Dendritic cell treated with granulocyte-macrophage colony-stimulating factor and Interleukin-4, amounts not matched to agents 40 ng/mL and 50 ng/mL, for 4 days (primary cell): ENCODE measurements at regions not wholly inside any gene's neighbourhood (a gene's known extent, or its start where the extent isn't known, plus 50 kb on each side); places are given as distances from the start of the nearest gene placed in this dataset.

Source experiments
- H3K27ac Mint-ChIP-seq: one replicate; pipeline ENCODE4 v1.8.0; 2022; ENCODE audit warnings: mild to moderate bottlenecking, mixed read lengths
- H3K27me3 Mint-ChIP-seq: one replicate; pipeline ENCODE4 v1.8.0; 2022; ENCODE audit warnings: mild to moderate bottlenecking, mixed read lengths
- H3K36me3 Mint-ChIP-seq: one replicate; pipeline ENCODE4 v1.8.0; 2022; ENCODE audit warnings: low read depth, mixed read lengths
- H3K4me1 Mint-ChIP-seq: one replicate; pipeline ENCODE4 v1.8.0; 2022; ENCODE audit warnings: low read depth, mixed read lengths
- H3K4me3 Mint-ChIP-seq: one replicate; pipeline ENCODE4 v1.8.0; 2022; ENCODE audit warnings: mild to moderate bottlenecking, moderate library complexity, mixed read lengths
- H3K9me3 Mint-ChIP-seq: one replicate; pipeline ENCODE4 v1.8.0; 2022; ENCODE audit warnings: mixed read lengths
- intact Hi-C: fragments of 100-400 bp; cut with micrococcal nuclease; formaldehyde crosslinking; loops from one replicate; pipeline ENCODE4 v1.15.0; 2022

GRCh38 chr10:44166441-44166840 lies 218.5 kb downstream of the CXCL12 start:
- Mint-ChIP-seq H3K27me3 (no peaks in the 10 kb centered on the region), H3K27ac (no peak overlapping the region), H3K9me3 (no peaks in the 10 kb centered on the region), H3K36me3 (no peaks in the 10 kb centered on the region), H3K4me3 (no peak overlapping the region), H3K4me1 (no peaks in the 10 kb centered on the region)
- intact Hi-C loops = no loop called here

GRCh38 chr10:44164251-44164956 lies 220.5 kb downstream of the CXCL12 start:
- intact Hi-C loops = no loop called here
- no peaks in the 10 kb centered on the region for H3K36me3 Mint-ChIP-seq
- H3K27me3 Mint-ChIP-seq = no peaks in the 10 kb centered on the region
- no peaks in the 10 kb centered on the region for H3K4me1 Mint-ChIP-seq
- no peak overlapping the region for H3K4me3 Mint-ChIP-seq
- H3K27ac Mint-ChIP-seq = no peak overlapping the region
- H3K9me3 Mint-ChIP-seq = no peaks in the 10 kb centered on the region

GRCh38 chr10:44161184-44161583 lies 223.7 kb downstream of the CXCL12 start:
- intact Hi-C loops = no loop called here
- Mint-ChIP-seq H3K36me3 (no peaks in the 10 kb centered on the region), H3K27ac (no peak overlapping the region), H3K4me3 (no peak overlapping the region), H3K4me1 (no peaks in the 10 kb centered on the region), H3K27me3 (no peaks in the 10 kb centered on the region), H3K9me3 (peaks cover 14% of the 10 kb centered on the region)

- intact Hi-C loops = no loop called here
Observed at GRCh38 chr10:44157574-44157973, 227.3 kb downstream of the CXCL12 start.

GRCh38 chr10:44154956-44155355 lies 229.9 kb downstream of the CXCL12 start:
- Mint-ChIP-seq H3K4me3 (no peak overlapping the region), H3K4me1 (no peaks in the 10 kb centered on the region)
- intact Hi-C loops = no loop called here

More at GRCh38 chr10:44157574-44157973, 227.3 kb downstream of the CXCL12 start:
- no peaks in the 10 kb centered on the region for H3K36me3 Mint-ChIP-seq
- H3K4me3 Mint-ChIP-seq = no peak overlapping the region
- no peak overlapping the region for H3K27ac Mint-ChIP-seq
- H3K4me1 Mint-ChIP-seq = no peaks in the 10 kb centered on the region
- no peaks in the 10 kb centered on the region for H3K27me3 Mint-ChIP-seq
- peaks cover 23% of the 10 kb centered on the region for H3K9me3 Mint-ChIP-seq

GRCh38 chr10:44153918-44154670 lies 230.8 kb downstream of the CXCL12 start:
- H3K4me1 Mint-ChIP-seq = no peaks in the 10 kb centered on the region
- peaks cover 58% of the 10 kb centered on the region for H3K9me3 Mint-ChIP-seq
- no peak overlapping the region for H3K4me3 Mint-ChIP-seq
- H3K36me3 Mint-ChIP-seq = no peaks in the 10 kb centered on the region
- H3K27ac Mint-ChIP-seq = no peak overlapping the region
- no peaks in the 10 kb centered on the region for H3K27me3 Mint-ChIP-seq
- intact Hi-C loops = no loop called here

More at GRCh38 chr10:44154956-44155355, 229.9 kb downstream of the CXCL12 start:
- H3K27me3 Mint-ChIP-seq = no peaks in the 10 kb centered on the region
- H3K36me3 Mint-ChIP-seq = no peaks in the 10 kb centered on the region
- no peak overlapping the region for H3K27ac Mint-ChIP-seq
- H3K9me3 Mint-ChIP-seq = peaks cover 49% of the 10 kb centered on the region

- intact Hi-C loops = no loop called here
Observed at GRCh38 chr10:44143556-44143955, 241.3 kb downstream of the CXCL12 start.

GRCh38 chr10:44132361-44133289 lies 252.3 kb downstream of the CXCL12 start:
- intact Hi-C loops = no loop called here
- Mint-ChIP-seq H3K9me3 (no peaks in the 10 kb centered on the region), H3K36me3 (no peaks in the 10 kb centered on the region), H3K27me3 (no peaks in the 10 kb centered on the region), H3K4me3 (no peak overlapping the region), H3K27ac (no peak overlapping the region), H3K4me1 (no peaks in the 10 kb centered on the region)

More at GRCh38 chr10:44143556-44143955, 241.3 kb downstream of the CXCL12 start:
- no peak overlapping the region for H3K4me3 Mint-ChIP-seq
- H3K36me3 Mint-ChIP-seq = no peaks in the 10 kb centered on the region
- H3K27me3 Mint-ChIP-seq = no peaks in the 10 kb centered on the region
- H3K27ac Mint-ChIP-seq = no peak overlapping the region
- H3K4me1 Mint-ChIP-seq = no peaks in the 10 kb centered on the region
- H3K9me3 Mint-ChIP-seq = peaks cover 16% of the 10 kb centered on the region

GRCh38 chr10:44126291-44126717 lies 258.6 kb downstream of the CXCL12 start:
- Mint-ChIP-seq H3K4me3 (no peak overlapping the region), H3K27me3 (no peaks in the 10 kb centered on the region), H3K9me3 (no peaks in the 10 kb centered on the region), H3K4me1 (no peaks in the 10 kb centered on the region), H3K36me3 (no peaks in the 10 kb centered on the region), H3K27ac (no peak overlapping the region)
- intact Hi-C loops = no loop called here

GRCh38 chr10:44125879-44126278 lies 259.0 kb downstream of the CXCL12 start:
- intact Hi-C loops = no loop called here
- no peaks in the 10 kb centered on the region for H3K36me3 Mint-ChIP-seq
- no peak overlapping the region for H3K4me3 Mint-ChIP-seq
- no peaks in the 10 kb centered on the region for H3K9me3 Mint-ChIP-seq
- no peaks in the 10 kb centered on the region for H3K4me1 Mint-ChIP-seq
- H3K27ac Mint-ChIP-seq = no peak overlapping the region
- no peaks in the 10 kb centered on the region for H3K27me3 Mint-ChIP-seq

- H3K27me3 Mint-ChIP-seq = no peaks in the 10 kb centered on the region
- H3K9me3 Mint-ChIP-seq = peaks cover 13% of the 10 kb centered on the region
- H3K36me3 Mint-ChIP-seq = no peaks in the 10 kb centered on the region
- no peak overlapping the region for H3K4me3 Mint-ChIP-seq
- H3K4me1 Mint-ChIP-seq = no peaks in the 10 kb centered on the region
- H3K27ac Mint-ChIP-seq = no peak overlapping the region
- intact Hi-C loops = no loop called here
Observed at GRCh38 chr10:44118500-44118899, 266.4 kb downstream of the CXCL12 start.

- no peaks in the 10 kb centered on the region for H3K4me1 Mint-ChIP-seq
- H3K36me3 Mint-ChIP-seq = no peaks in the 10 kb centered on the region
- peaks cover 22% of the 10 kb centered on the region for H3K9me3 Mint-ChIP-seq
- intact Hi-C loops = no loop called here
- H3K4me3 Mint-ChIP-seq = no peak overlapping the region
- H3K27ac Mint-ChIP-seq = no peak overlapping the region
- no peaks in the 10 kb centered on the region for H3K27me3 Mint-ChIP-seq
Observed at GRCh38 chr10:44116474-44116873, 268.4 kb downstream of the CXCL12 start.

GRCh38 chr10:44115516-44115915 lies 269.4 kb downstream of the CXCL12 start:
- Mint-ChIP-seq H3K9me3 (peaks cover 31% of the 10 kb centered on the region), H3K27me3 (no peaks in the 10 kb centered on the region), H3K36me3 (no peaks in the 10 kb centered on the region), H3K4me3 (no peak overlapping the region), H3K27ac (no peak overlapping the region), H3K4me1 (no peaks in the 10 kb centered on the region)
- intact Hi-C loops = no loop called here

GRCh38 chr10:44114441-44114840 lies 270.5 kb downstream of the CXCL12 start:
- Mint-ChIP-seq H3K27me3 (no peaks in the 10 kb centered on the region), H3K9me3 (peaks cover 41% of the 10 kb centered on the region), H3K27ac (no peak overlapping the region), H3K36me3 (no peaks in the 10 kb centered on the region), H3K4me1 (no peaks in the 10 kb centered on the region), H3K4me3 (no peak overlapping the region)
- intact Hi-C loops = no loop called here
